8988T (cell line): ENCODE measurements at regions not wholly inside any gene's neighbourhood (a gene's known extent, or its start where the extent isn't known, plus 50 kb on each side); places are given as distances from the start of the nearest gene placed in this dataset.

Experiments
- DNase-seq: peaks from one replicate; pipeline ENCODE4 v3.0.0; 2011

DNA sequence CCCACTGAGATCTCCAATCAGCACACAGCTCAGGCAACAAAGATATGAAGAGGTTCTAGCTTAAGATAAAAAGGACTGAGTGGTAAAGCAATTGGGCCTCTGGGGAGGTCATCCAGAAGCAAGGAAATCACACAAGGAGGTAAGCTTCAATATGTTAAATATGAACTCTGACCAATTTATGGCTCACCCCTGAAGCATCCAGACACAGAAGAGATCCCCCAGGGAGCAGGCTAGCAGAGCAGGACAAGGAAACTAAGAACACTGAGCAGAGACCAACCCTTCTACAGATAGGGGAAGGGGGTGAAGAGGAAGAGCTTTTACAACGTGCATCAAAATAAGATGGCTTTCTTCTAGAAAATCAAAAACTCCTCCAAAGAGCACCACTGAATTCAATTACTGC, 616.2 kb downstream of the DNAH5 start:
- DNase-seq: no peak

DNA sequence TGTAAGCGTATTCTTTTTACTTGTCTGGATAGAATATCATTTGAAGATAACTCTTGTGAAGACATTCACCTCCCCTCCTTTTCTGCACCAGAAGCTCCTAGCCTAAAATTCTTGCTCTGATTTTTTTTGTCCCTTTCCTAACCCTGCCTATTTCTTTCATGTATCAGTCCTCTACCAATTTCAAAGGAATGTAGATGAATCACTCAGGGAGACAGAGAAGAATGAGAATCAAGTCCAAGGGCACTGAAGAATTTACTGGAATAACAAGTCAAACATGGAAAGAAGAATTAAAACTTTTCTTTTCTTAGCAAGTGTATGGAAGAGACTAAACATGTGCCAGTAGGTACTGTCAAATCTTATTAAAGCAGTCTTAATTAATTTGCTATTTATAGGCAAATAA, 618.7 kb downstream of the DNAH5 start:
- DNase-seq: no peak

DNA sequence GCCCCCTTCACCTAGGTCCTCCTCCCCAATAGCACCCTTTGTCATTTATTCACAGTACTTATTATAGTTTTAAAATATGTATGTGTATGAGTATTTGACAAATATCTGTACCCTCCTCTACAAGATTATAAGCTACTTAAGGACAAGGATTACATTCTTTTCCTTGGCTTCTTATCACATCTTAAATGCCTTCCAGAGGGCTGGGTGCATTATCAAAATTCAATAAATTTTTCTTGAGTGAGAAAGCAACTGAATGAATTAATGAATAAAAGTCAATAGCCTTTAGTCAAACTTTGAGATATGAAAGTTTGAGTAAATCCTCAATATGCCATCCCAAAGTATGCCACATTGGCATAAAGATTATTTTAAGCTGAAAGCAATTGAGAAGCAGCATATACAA, 621.7 kb downstream of the DNAH5 start:
- no peak for DNase-seq

DNA sequence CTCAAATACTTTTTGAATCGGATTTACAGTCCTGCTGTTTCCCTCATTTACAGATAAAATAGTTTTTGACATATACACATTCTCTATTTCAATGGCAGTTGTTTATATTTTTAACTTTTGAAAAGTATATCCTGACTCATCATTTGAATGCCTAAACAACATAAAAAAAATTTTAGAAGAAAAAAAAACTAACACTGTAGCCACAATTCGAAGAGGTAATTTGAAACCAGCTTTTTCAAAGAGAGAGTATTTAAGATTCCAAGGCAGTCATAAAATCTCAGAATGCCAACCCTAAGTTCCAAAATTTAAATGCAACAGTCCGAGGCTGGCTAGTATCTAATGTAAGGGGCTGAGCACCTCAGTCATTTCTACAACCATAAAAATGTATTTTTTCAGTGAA, 626.8 kb downstream of the DNAH5 start:
- DNase-seq: no peak

DNA sequence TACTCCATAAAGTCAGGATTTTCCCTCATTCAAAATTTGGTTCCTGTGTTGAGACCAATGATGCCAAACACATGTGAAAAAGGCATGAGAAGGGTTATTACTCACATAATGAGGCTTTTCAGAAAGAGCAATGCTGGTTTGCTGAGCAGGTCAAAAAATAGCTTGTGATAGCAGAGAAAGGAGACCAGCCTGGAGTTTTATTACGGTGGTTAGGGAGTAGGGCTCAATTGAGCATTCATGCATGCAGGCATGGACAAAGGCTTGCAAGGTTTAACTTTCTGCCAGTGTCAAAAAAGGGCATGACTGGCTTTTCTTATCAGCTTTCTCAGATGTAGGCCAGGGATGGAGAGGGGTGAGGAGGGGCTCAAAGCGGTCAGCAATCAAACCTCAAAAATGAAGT, 628.3 kb downstream of the DNAH5 start:
- no peak for DNase-seq

DNA sequence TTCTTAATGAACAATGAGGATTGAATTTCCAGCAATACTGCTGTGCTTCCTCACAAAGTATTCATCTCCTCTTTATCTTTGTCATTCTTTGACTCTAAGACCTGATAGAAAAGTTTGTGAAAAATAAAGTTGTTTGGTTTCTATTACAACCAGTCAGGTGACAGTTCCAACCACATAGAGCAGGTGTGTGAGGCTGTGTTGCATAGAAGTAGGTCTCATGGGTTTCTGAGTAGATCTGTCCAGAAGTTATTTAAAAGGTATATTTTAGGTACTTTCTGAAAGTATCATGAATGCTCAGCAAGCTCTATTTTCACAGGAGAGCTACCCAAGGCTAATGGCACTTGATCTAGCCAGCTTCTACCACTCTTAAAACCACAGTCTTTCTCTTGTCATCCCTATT, 637.0 kb downstream of the DNAH5 start:
- no peak for DNase-seq

DNA sequence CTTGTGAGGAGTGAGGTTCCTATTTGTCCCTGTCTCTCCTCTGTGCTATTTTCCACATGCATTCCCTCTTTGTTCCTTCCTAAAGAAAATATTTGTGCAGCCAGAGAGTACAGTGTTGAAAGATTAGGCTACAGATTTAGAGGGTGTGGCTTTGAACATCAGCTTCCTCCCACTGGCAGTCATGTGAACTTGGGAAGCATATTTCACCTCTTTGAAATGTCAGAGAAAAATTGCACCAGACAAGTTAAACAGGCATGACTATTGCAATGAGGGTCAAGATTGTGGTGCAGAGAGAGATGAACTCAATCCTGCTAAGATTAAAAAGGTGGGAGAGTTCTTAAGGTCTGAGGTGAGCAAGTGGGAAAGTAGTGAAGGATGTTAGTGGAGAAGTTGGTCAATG, 641.0 kb downstream of the DNAH5 start:
- DNase-seq: no peak

DNA sequence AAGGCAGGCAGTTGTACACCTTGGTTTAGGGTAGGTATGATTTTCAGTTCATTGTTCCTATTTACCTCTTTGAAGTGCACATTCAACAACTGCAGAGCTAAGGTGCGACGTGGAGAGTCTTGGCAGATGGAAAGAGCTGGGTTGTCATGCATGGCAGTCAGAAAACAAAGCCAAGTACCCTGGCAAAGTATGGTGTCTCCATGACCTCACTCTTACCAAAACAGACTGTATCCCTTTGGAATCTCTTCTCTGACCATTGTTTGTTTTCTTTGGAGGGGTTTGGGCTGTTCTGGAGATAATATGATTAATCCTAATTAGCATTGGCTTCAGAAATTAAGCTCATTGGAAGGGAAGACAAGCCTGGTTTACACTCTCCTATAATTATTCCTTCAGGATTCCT, 665.7 kb downstream of the DNAH5 start:
- DNase-seq: no peak

DNA sequence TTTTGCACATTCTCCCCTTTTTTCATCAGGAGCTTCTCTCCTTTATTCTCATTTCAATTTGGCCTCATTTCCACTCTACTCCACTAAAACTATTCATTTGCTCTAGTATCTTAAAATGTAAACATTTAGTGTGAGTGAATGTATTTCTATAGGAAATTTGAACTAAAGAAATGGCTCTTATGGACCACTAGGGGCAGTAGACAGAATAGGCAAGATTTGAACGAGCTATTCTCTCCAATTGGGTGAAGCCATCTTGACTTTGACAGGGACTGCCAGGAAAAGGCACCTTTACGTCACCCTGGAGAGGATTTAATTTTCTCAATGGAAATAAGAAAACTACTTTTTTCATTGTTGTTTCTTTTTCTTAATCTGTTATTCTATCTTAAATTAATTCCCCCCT, 666.3 kb downstream of the DNAH5 start:
- no peak for DNase-seq

DNA sequence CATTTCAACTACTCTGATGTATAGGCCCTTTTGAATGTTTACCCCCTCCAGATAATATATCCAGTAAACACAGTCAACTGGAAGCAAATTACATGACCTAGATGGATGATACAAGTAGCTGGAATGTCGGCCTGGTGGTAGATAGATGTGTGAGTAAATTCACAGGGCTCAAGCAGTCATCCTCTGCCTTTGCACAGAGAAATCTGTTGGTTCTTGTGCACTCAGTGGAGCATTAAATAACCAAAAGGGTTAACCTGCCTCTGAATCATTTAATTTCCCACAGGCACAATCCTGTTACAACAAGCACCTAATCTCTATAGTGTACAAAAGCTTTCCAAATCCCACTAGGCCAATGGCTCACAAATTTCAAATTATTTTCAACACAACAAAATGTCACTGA, 668.3 kb downstream of the DNAH5 start:
- DNase-seq: no peak

DNA sequence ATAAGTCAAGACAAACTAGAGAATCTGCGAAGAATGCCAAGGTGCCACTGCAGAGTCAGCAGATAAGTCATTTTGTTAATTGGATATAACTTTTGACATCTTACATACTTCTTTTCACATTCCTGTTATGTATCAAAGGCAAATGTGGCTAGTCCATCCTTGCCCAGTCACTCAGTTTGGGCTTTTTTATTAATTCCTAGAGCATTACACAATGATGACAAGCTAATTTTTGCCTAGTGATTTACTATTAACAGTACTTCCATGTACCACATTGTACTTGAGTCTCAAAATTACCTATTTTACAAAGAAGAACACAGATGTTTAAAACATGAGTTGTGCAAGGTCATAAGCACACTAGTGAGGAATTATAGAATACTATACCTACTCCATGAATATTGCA, 680.8 kb downstream of the DNAH5 start:
- no peak for DNase-seq

DNA sequence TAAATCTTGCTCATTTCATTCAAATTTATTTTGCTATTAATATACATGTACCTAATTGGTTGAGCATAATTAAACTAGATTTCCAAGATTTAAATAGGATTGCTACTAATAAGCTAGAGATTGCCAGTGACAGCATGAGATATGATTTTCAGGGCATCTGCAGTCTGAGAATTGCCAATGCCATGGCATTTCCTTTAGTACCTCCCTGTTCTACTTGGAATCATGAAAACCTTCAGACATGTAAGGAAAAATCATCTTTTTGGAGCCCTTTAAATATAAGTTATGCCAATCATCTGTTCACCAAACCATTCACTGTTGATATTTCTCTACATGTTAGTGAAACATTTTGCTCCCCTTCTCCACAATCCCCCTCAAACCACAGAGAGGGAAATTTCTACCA, 691.4 kb downstream of the DNAH5 start:
- no peak for DNase-seq

DNA sequence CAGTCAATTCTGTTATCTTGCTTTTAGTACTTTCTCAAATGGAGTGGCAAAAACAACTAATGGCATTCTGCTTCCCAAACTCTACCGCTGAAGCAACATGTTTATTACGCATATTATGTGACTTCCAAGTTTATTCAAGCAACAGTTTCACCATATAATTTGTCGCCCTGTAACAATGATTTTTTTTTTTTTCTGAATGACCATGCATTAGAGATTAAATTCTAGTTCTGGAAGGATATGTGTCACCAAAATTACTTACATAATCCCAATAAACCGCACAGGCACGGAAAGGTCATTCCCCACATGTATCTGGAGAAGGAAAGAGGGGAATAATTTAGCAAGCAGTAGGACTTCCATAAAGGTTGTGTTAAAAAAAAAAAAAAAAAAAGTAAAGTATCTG, 691.8 kb downstream of the DNAH5 start:
- no peak for DNase-seq

DNA sequence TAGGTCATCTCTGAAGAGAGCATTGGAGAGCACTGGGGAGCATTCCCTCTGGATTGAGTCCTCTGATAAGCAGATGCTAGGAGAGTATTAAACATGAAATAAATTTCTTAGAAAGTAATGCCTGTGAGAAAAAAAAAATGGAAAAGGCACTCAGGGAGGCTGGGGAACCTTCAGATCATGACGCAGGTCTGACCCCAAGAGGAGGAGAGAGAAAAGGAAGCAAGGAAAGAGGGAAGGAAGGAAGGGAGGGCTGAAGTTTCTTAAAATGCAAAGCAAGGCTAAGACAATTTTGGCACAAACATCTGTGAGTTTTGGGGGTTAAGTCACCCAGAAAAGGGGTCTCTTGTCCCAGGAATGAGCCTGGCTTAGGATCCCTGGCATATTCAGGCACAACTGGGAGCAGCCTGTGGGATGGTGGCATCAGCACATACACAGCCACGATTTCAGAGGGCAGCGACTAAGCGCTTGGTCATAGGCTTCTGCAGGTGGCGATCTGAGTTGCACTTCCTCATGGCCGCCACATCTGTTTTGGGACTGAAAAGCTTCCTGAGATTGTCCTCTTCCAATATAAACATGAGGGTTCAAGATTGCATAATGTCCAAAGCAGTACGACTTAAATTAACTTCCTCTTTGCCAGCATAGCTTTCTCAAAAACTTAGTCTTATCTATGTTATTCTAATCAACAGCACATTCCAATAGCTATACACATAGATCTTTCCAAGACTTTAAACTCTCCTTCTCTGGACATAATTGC, 692.7 kb downstream of the DNAH5 start:
- no peak for DNase-seq

DNA sequence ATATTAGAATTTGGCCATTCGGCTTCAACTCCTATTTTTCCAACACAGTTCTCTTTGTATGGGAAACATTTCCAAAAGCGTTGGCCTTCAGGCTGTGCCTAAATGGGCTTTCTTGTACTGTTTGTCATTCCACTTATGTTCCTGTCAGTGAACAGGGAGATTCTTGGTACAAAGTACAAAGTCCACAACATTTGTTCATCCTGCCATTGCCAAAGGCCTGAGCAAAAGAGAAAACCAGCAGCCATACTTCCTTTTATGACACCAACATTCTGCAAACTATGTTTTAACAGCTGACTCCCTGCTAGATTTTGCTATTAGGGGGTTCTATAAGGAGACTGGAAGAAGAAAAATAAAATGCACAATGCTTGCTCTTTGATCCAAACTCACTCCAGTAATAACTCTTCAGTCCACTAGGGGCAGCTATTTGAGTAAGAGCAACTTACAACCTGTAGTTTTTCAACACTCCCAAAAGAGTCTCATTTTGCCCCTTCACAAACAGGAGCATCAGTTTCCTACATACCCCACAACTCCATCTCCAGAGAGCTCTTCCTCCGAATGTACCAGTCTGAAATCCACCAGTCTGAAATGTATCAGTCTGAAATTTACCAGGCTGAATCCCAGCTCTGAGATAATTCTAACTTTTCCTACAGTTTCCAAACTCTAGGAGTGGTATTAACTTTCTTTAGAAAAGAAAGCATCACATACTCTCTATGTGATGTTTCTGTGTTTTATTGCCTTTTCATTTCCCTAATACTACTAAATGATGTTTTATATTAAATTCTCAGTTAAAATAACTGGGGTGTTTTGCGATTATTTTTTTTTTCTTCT, 693.8 kb downstream of the DNAH5 start:
- DNase-seq: peak; percentile 24

DNA sequence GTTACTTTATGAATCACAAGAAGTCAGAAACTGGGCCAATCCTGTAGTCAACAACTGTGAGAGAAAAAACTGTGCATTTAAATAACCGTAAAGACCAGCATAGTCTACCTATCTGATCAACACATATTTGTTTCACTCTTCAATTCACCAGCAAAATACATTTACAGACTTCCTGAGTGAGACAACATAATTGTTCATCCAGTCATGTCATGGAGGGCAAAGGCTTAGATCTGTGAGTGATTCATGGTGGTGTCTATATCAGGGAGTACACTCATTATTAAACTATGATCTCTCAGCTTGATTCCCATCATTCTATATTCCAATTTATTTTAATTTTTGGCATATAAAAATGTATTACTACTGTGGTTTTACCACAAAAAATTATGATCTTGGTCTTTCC, 694.6 kb downstream of the DNAH5 start:
- no peak for DNase-seq

DNA sequence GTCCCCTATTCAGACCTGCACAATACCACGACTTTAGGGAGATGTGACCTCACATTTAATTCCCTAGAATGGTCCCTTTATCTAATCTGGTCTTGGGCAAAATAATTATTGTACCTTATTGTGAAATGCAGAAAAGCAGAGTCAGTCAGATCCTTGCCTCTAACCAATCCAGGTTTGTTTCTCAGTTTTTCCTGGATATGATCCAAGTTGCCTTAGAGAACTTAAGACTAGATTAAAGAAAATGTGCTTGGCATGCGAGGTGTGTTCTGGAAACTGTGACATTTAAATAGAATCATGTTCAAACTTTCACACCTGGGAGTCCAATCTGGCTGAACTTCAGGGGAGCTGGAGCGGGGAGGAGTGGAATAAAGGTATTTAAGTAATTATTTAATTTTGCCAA, 696.2 kb downstream of the DNAH5 start:
- DNase-seq: no peak

DNA sequence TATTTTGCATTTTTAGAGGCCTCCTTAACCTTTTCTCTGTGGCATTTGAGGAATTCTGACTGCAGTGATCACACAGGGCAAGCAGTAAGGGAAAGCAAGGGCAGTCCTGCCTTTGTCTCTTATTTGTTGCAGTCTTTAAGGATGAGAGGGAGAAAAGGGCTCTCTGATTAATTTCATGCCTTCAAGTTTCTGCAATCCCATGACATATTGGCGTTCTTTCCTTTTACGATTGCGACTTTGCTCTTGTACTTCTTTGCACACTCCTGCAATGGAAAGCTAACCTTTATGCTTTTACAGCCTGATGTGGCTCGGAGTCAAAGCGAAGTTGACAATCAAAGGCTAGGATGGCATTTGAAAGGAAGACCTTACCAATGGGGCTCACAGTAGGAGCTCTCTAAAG, 698.4 kb downstream of the DNAH5 start:
- no peak for DNase-seq

DNA sequence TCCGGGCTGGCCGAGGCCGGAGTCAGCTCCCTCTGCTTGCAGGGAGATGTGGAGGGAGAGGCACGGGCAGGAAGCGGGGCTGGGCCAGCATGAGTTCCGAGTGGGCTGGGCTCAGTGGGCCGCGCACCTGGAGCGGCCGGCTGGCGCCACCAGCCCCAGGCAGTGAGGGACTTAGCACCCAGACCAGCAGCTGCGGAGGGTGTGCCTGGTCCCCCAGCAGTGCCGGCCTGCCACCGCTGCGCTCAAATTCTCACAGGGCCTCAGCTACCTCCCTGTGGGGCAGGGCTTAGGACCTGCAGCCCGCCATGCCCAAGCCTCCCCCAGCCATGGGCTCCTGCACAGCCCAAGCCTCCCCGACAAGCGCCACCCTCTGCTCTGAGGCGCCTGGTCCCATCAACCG, 700.3 kb downstream of the DNAH5 start:
- DNase-seq: no peak

DNA sequence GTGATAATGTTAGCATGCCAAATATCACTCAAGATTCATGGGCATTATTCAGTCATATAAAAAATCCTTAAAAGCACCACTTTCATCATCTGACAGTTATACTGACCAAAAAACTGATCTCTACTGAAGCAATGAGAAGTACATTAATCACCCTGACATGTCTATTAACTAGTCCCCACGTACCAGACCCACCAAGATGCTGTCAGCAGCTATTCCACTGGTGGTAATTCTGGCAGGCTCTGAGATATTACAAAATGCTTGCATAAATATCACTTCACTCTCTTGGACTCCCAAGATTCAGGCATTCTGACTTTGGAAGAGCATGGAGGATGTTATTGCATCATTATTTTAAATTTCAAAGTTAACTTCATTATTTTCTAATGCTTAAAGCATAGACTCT, 717.0 kb downstream of the DNAH5 start:
- DNase-seq: no peak

DNA sequence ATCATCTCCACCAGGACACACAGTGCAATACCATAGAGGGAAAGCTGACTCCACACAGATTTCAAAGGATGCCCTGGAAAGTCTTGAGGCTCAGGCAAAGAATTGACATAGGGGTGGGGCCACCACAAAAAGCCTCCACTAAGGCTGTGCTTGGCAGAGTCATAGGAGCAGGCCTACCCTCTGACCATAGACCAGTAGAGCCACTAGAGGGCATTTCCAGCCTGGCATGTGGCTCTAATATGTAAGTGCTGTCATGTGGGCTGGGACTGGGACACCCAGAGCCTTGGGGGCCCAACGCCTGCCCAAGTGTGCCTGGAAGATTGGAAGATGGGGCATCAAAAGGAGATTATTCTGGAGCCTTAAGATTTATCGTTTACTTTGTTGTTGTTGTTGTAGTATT, 726.0 kb downstream of the DNAH5 start:
- DNase-seq: no peak

DNA sequence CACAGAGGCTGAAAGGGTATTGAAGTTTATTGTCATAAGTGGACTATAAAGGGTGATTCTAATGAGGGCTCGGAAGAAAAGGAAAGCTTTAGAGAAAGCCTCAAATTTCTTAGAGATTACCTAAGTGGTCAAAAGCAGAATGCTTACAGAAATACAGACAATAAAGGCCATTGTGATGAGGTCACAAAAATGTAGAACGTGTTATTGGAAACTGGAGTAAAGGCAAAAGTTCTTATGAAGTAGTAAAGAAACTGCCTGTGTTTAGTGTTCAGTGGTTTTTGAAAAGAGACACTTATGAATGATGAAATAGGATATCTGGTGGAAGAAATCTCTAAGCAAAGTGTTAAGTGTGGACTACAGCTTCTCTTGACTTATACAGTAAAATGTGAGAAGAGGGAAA, 726.9 kb downstream of the DNAH5 start:
- no peak for DNase-seq

DNA sequence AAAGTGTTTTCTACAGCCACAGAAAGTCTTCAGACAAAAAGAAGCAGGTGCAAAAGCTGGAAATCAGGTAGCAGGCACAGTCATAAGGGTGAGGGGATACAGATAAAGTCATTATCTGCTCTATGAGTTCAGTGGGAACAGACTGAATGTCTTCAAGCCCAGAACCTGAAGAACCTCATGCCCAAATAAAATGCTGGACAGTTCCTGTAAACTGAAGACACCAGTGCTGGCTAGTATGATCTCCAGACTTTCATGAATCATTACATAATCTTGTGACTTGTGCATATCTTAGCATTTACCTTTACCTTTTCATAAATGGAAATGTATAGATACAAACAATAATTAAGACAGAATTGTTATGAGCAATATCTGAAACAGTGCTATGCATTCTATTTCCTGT, 728.7 kb downstream of the DNAH5 start:
- no peak for DNase-seq

DNA sequence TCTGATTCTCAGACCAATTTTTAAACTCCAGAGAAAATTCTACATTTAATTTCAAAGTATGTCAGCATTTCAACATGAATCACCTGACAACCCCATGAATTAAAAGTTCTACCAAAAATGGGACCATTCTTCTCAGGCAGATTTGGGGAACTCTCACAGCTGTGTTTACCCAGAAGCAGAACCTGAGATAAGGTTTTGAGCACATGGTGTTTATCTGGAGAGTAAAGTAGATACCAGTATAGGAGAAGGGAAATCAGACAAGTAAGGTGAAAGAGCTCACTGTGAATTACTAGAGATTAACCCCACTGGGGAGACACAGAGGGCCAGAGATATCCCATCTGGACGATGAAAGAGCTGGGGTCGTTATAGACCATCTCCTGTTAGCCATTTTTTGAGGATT, 729.1 kb downstream of the DNAH5 start:
- no peak for DNase-seq

DNA sequence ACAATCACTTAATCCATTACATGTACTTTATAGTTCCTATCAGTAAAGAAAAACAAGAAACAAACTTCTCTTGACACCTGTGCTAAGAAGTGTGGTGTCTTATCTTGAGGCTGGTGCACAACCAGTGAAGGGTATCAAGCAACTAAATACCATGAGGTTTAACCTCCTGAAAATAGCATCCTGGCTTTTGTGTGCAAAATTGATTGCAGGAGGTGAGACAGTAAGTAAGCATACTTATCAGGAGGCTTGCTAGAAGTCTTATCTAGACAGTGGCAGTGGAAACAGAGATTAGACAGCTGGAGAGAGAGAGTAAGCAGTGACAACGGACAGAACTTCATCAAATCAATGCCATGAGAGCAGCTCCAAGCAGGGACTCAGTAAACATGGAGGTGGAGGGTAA, 730.3 kb downstream of the DNAH5 start:
- no peak for DNase-seq
